CD4-positive, alpha-beta T cell (primary cell): ENCODE measurements at regions not wholly inside any gene's neighbourhood (a gene's known extent, or its start where the extent isn't known, plus 50 kb on each side); places are given as distances from the start of the nearest gene placed in this dataset.

Experiments used
- ATAC-seq: fragments of 200-7000 bp; cut with Tn5 transposase; one replicate; pipeline ENCODE4 v1.10.0; 2022; ENCODE audit warnings: mild to moderate bottlenecking; ENCODE audit not compliant: poor library complexity
- CTCF ChIA-PET: fragments of 350-600 bp; sonication (Branson Sonifier 250); formaldehyde crosslinking; loops from one replicate; lab custom pipeline; 2021; ENCODE audit warnings: antibody characterized with exemption, inconsistent platforms; lab: Charles Lee
- POLR2A ChIA-PET: fragments of 350-600 bp; sonication (Branson Sonifier 250); formaldehyde crosslinking; loops from one replicate; lab custom pipeline; 2021; ENCODE audit warnings: antibody characterized with exemption, inconsistent platforms; lab: Charles Lee
- DNase-seq, 14 experiments: peaks; one replicate each; pipeline ENCODE4 v3.0.0-alpha.2; 2013 to 2020; ENCODE audit warnings: mixed read lengths in 2 of 14
- H3K27ac ChIP-seq, 2 donors: one replicate each; pipeline versions ENCODE4 v1.5.1 to v1.7.0; 2013; ENCODE audit warnings: low read length in 2 of 2, low read depth in 1 of 2, mild to moderate bottlenecking in 1 of 2
- H3K27me3 ChIP-seq, 2 experiments: 1 replicate in 1 of 2; 2 replicates in 1 of 2; pipeline versions ENCODE4 v1.6.1 to v1.7.0; 2013; ENCODE audit warnings: low read length in 2 of 2, control low read depth in 1 of 2, mild to moderate bottlenecking in 1 of 2, moderate library complexity in 1 of 2; ENCODE audit not compliant: insufficient read depth in 2 of 2, control insufficient read depth in 1 of 2
- H3K36me3 ChIP-seq: one replicate; pipeline ENCODE4 v1.6.1; 2013; ENCODE audit warnings: low read length, control low read depth; ENCODE audit not compliant: insufficient read depth
- H3K4me1 ChIP-seq: one replicate; pipeline ENCODE4 v1.6.1; 2013; ENCODE audit warnings: low read length, control low read depth; ENCODE audit not compliant: insufficient read depth
- H3K4me3 ChIP-seq: one replicate; pipeline ENCODE4 v1.5.1; 2013; ENCODE audit warnings: mild to moderate bottlenecking, low read length, moderate library complexity
- H3K9me3 ChIP-seq, 2 experiments: 1 replicate in 1 of 2; 2 replicates in 1 of 2; pipeline versions ENCODE4 v1.6.1 to v1.7.0; 2013; ENCODE audit warnings: low read length in 2 of 2, mild to moderate bottlenecking in 2 of 2, control low read depth in 1 of 2, moderate library complexity in 1 of 2; ENCODE audit not compliant: control insufficient read depth in 1 of 2, insufficient read depth in 1 of 2
- H3K27ac Mint-ChIP-seq: one replicate; pipeline ENCODE4 v1.8.0; 2020; ENCODE audit warnings: mixed read lengths
- H3K27me3 Mint-ChIP-seq: one replicate; pipeline ENCODE4 v1.8.0; 2021; ENCODE audit warnings: mixed read lengths
- H3K36me3 Mint-ChIP-seq: one replicate; pipeline ENCODE4 v1.8.0; 2021; ENCODE audit warnings: low read depth, mixed read lengths
- H3K4me1 Mint-ChIP-seq: one replicate; pipeline ENCODE4 v1.8.0; 2021; ENCODE audit warnings: low read depth, mixed read lengths
- H3K4me3 Mint-ChIP-seq: one replicate; pipeline ENCODE4 v1.8.0; 2020; ENCODE audit warnings: mild to moderate bottlenecking, mixed read lengths
- H3K9me3 Mint-ChIP-seq: one replicate; pipeline ENCODE4 v1.8.0; 2020; ENCODE audit warnings: mixed read lengths
- CTCF ChIP-seq: fragments of 200-600 bp; IDR thresholded peaks from one replicate; pipeline ENCODE4 v1.8.0; 2022; ENCODE audit warnings: antibody characterized with exemption, mild to moderate bottlenecking
- intact Hi-C, 2 experiments: fragments of 100-400 bp; cut with DNase I in 1 of 2; cut with micrococcal nuclease in 1 of 2; formaldehyde crosslinking; loops; one replicate each; pipeline versions ENCODE4 v1.15.1 to v1.9.0; 2023 to 2025; cut with DNase I, micrococcal nuclease

GRCh38 chr2:8138923-8139667, 542.8 kb upstream of the ID2 start:
- no peaks in the 10 kb centered on the region for H3K27me3 ChIP-seq
- no peak overlapping the region for H3K4me3 Mint-ChIP-seq
- no peak overlapping the region for H3K4me3 ChIP-seq
- no peaks in the 10 kb centered on the region for H3K27me3 Mint-ChIP-seq
- no peak overlapping the region for H3K27ac ChIP-seq
- no peaks in the 10 kb centered on the region for H3K36me3 Mint-ChIP-seq
- H3K36me3 ChIP-seq: no peaks in the 10 kb centered on the region
- CTCF ChIA-PET: no interaction called here
- H3K9me3 ChIP-seq: no peaks in the 10 kb centered on the region
- TF ChIP-seq CTCF: no peak
- POLR2A ChIA-PET: no interaction called here
- H3K9me3 Mint-ChIP-seq: no peaks in the 10 kb centered on the region
- no peak overlapping the region for H3K27ac Mint-ChIP-seq
- intact Hi-C loops: no loop called here
- peak in 2 of 14 experiments; percentile 14 to 35 for DNase-seq
- H3K4me1 Mint-ChIP-seq: no peaks in the 10 kb centered on the region
- H3K4me1 ChIP-seq: no peaks in the 10 kb centered on the region
- no peak for ATAC-seq

GRCh38 chr2:8139668-8140200, 542.1 kb upstream of the ID2 start:
- Mint-ChIP-seq H3K4me3 (no peak overlapping the region), H3K9me3 (no peaks in the 10 kb centered on the region), H3K4me1 (no peaks in the 10 kb centered on the region), H3K27me3 (no peaks in the 10 kb centered on the region), H3K36me3 (no peaks in the 10 kb centered on the region), H3K27ac (no peak overlapping the region)
- H3K9me3 ChIP-seq: no peaks in the 10 kb centered on the region
- intact Hi-C loops: no loop called here
- ChIA-PET POLR2A (no interaction called here), CTCF (no interaction called here)
- no peak for TF ChIP-seq CTCF
- no peaks in the 10 kb centered on the region for H3K27me3 ChIP-seq
- no peak overlapping the region for H3K27ac ChIP-seq
- no peaks in the 10 kb centered on the region for H3K36me3 ChIP-seq
- H3K4me3 ChIP-seq: no peak overlapping the region
- ATAC-seq (no peak), DNase-seq (no peak)
- no peaks in the 10 kb centered on the region for H3K4me1 ChIP-seq

GRCh38 chr2:8141079-8141707, 540.7 kb upstream of the ID2 start:
- intact Hi-C loops: no loop called here
- no peaks in the 10 kb centered on the region for H3K4me1 ChIP-seq
- H3K9me3 ChIP-seq: no peaks in the 10 kb centered on the region
- Mint-ChIP-seq H3K27ac (no peak overlapping the region), H3K36me3 (no peaks in the 10 kb centered on the region), H3K4me1 (no peaks in the 10 kb centered on the region), H3K27me3 (no peaks in the 10 kb centered on the region), H3K4me3 (no peak overlapping the region), H3K9me3 (no peaks in the 10 kb centered on the region)
- H3K36me3 ChIP-seq: no peaks in the 10 kb centered on the region
- H3K27ac ChIP-seq: no peak overlapping the region
- no peak overlapping the region for H3K4me3 ChIP-seq
- H3K27me3 ChIP-seq: no peaks in the 10 kb centered on the region
- ATAC-seq: no peak
- no peak for TF ChIP-seq CTCF
- DNase-seq: no peak
- ChIA-PET CTCF (interaction anchor here (1.6 kb wide), 1 partner anchor 15 kb away, joined by 3 read pairs; no protein-coding TSS in a partner anchor), POLR2A (no interaction called here)
